ENCODE measurements at regions not wholly inside any gene's neighbourhood (a gene's known extent, or its start where the extent isn't known, plus 50 kb on each side); places are given as distances from the start of the nearest gene placed in this dataset.
"Not testable (repeated sequence)": the region's sequence is repeated elsewhere in the genome, so short reads cannot be mapped to it uniquely, and the experiment has no call there.

- no peak for DNase-seq (ENCODE audit: low read depth in 2 of 2)
Measured at GRCh38 chr10:5576780-5577624, 52.2 kb downstream of the CALML3 start.

- DNase-seq (ENCODE audit: low read depth in 2 of 2), result not testable (repeated sequence)
Measured at GRCh38 chr10:5580038-5580428, 55.3 kb downstream of the CALML3 start.

- DNase-seq (ENCODE audit: low read depth in 2 of 2), result no peak
Measured at GRCh38 chr10:5581670-5582566, 57.2 kb downstream of the CALML3 start.

- no peak for DNase-seq (ENCODE audit: low read depth in 2 of 2)
Measured at GRCh38 chr10:5582736-5583135, 58.0 kb downstream of the CALML3 start.

- DNase-seq (ENCODE audit: low read depth in 2 of 2), result peak; percentile 19 to 73
Measured at GRCh38 chr10:5583525-5584175, 58.9 kb downstream of the CALML3 start.

- DNase-seq (ENCODE audit: low read depth in 2 of 2), result peak in 1 of 2 donors; percentile 62
Measured at GRCh38 chr10:5584895-5585516, 60.2 kb downstream of the CALML3 start.

GRCh38 chr10:5585517-5586206 is 60.9 kb downstream of the CALML3 start:
- no peak for DNase-seq (ENCODE audit: low read depth in 2 of 2)

- peak; percentile 54 to 68 for DNase-seq (ENCODE audit: low read depth in 2 of 2)
Measured at GRCh38 chr10:5587151-5588079, 62.7 kb downstream of the CALML3 start.

- no peak for DNase-seq (ENCODE audit: low read depth in 2 of 2)
Measured at GRCh38 chr10:5588080-5588453, 63.3 kb downstream of the CALML3 start.

- DNase-seq (ENCODE audit: low read depth in 2 of 2), result no peak
Measured at GRCh38 chr10:5588603-5589002, 63.8 kb downstream of the CALML3 start.

All from lung microvascular endothelial cell (primary cell).